Sigmoid colon (tissue), 4 donors: ENCODE measurements at regions not wholly inside any gene's neighbourhood (a gene's known extent, or its start where the extent isn't known, plus 50 kb on each side); places are given as distances from the start of the nearest gene placed in this dataset.

Experiments
- EP300 ChIP-seq, 4 donors: sonication (generic); formaldehyde crosslinking; IDR thresholded peaks; one replicate each; pipeline ENCODE4 v1.6.1; 2017; ENCODE audit warnings: antibody characterized with exemption in 4 of 4
- TF ChIP-seq, protein P1 (sequence below), 4 experiments: fragments of 450-650 bp in 3 of 4; fragments of 200-600 bp in 1 of 4; IDR thresholded peaks; one replicate each; pipeline ENCODE4 v1.5.1; 2016 to 2019; ENCODE audit warnings: antibody characterized with exemption in 4 of 4, mild to moderate bottlenecking in 3 of 4, moderate library complexity in 2 of 4

DNA sequence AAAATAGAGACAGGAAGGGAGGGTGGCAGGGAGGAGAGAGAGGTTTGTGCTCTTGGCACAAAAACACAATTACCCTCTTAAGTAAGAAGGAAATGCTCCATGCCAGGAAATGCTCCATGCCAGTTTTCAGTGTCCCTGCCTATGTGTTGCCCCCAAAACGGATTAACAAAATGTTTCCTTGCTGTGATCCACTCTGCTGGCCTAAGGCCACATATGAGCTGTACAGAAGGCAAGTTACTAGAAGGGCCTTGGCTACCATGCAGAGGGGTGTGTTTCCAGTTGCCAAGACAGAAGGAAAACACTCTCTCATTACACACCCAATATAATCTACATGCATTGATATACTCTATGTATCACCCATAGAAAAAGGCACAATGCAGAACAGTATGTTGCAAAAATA is 98.2 kb upstream of the PTPRG start:
- TF ChIP-seq EP300 (IDR thresholded peaks at IDR 0.05) = no peak
- TF ChIP-seq, protein P1, sequence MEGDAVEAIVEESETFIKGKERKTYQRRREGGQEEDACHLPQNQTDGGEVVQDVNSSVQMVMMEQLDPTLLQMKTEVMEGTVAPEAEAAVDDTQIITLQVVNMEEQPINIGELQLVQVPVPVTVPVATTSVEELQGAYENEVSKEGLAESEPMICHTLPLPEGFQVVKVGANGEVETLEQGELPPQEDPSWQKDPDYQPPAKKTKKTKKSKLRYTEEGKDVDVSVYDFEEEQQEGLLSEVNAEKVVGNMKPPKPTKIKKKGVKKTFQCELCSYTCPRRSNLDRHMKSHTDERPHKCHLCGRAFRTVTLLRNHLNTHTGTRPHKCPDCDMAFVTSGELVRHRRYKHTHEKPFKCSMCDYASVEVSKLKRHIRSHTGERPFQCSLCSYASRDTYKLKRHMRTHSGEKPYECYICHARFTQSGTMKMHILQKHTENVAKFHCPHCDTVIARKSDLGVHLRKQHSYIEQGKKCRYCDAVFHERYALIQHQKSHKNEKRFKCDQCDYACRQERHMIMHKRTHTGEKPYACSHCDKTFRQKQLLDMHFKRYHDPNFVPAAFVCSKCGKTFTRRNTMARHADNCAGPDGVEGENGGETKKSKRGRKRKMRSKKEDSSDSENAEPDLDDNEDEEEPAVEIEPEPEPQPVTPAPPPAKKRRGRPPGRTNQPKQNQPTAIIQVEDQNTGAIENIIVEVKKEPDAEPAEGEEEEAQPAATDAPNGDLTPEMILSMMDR (IDR thresholded peaks at IDR 0.05) = no peak
